Prostate gland (tissue), 2 donors: ENCODE measurements at regions not wholly inside any gene's neighbourhood (a gene's known extent, or its start where the extent isn't known, plus 50 kb on each side); places are given as distances from the start of the nearest gene placed in this dataset.
"Not testable (repeated sequence)": the region's sequence is repeated elsewhere in the genome, so short reads cannot be mapped to it uniquely, and the experiment has no call there.

ENCODE experiments used
- DNase-seq: peaks from one replicate; pipeline ENCODE4 v3.0.0-alpha.2; 2019; ENCODE audit warnings: low spot score
- H3K27ac ChIP-seq, 2 donors: fragments of 200-600 bp; sonication (generic); 2 replicates each; pipeline ENCODE4 v1.5.1; 2017 to 2019
- H3K27me3 ChIP-seq: fragments of 200-600 bp; sonication (generic); replicated peaks from 2 replicates; pipeline ENCODE4 v1.5.1; 2019; ENCODE audit not compliant: insufficient read depth
- H3K36me3 ChIP-seq, 2 donors: fragments of 200-600 bp; sonication (generic); 1 replicate in 1 of 2; 2 replicates in 1 of 2; pipeline versions ENCODE4 v1.5.1 to v1.8.1; 2017 to 2019
- H3K4me1 ChIP-seq: fragments of 200-600 bp; sonication (generic); replicated peaks from 2 replicates; pipeline ENCODE4 v1.5.1; 2019
- H3K4me3 ChIP-seq, 2 donors: fragments of 200-600 bp; sonication (generic); 2 replicates each; pipeline ENCODE4 v1.5.1; 2017 to 2019
- H3K9me3 ChIP-seq: fragments of 200-600 bp; sonication (generic); 2 replicates; pipeline ENCODE4 v1.5.1; 2017
- POLR2A ChIP-seq: fragments of 450-650 bp; IDR thresholded peaks from one replicate; pipeline ENCODE4 v1.6.1; 2016; ENCODE audit warnings: antibody characterized with exemption, mild to moderate bottlenecking
- POLR2AphosphoS5 ChIP-seq: sonication (generic); formaldehyde crosslinking; IDR thresholded peaks from one replicate; pipeline ENCODE4 v1.6.1; 2017; ENCODE audit warnings: antibody characterized with exemption
- WGBS: methylation state at CpG from one replicate; pipeline ENCODE4 v1.1.5; 2018; 5-methylcytosine and 5-hydroxymethylcytosine counted together
- intact Hi-C: fragments of 100-400 bp; cut with DNase I; formaldehyde crosslinking; loops from one replicate; pipeline ENCODE4 v1.14.2; 2022
- TF ChIP-seq, protein P1 (sequence below), 4 experiments: fragments of 200-600 bp in 2 of 4; fragments of 450-650 bp in 2 of 4; sonication (generic) in 2 of 4; IDR thresholded peaks; 1 replicate in 3 of 4; 2 replicates in 1 of 4; pipeline ENCODE4 v1.5.1; 2016 to 2019; ENCODE audit warnings: antibody characterized with exemption in 4 of 4, mild to moderate bottlenecking in 2 of 4, moderate library complexity in 2 of 4

DNA sequence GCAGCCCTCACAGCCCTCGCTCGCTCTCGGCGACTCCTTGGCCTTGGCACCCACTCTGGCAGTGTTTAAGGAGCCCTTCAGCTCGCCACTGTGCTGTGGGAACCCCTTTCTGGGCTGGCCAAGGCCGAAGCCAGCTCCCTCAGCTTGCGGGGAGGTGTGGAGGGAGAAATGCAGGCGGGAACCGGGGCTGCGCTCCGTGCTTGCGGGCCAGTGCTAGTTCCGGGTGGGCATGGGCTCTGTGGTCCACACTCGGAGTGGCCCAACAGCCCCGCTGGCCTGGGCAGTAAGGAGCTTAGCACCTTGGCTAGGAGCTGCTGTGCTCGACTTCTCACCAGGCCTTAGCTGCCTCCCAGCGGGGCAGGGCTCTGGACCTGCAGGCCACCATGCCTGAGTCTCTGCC, 192.6 kb downstream of the COX18 start:
- TF ChIP-seq POLR2A: no peak
- TF ChIP-seq, protein P1, sequence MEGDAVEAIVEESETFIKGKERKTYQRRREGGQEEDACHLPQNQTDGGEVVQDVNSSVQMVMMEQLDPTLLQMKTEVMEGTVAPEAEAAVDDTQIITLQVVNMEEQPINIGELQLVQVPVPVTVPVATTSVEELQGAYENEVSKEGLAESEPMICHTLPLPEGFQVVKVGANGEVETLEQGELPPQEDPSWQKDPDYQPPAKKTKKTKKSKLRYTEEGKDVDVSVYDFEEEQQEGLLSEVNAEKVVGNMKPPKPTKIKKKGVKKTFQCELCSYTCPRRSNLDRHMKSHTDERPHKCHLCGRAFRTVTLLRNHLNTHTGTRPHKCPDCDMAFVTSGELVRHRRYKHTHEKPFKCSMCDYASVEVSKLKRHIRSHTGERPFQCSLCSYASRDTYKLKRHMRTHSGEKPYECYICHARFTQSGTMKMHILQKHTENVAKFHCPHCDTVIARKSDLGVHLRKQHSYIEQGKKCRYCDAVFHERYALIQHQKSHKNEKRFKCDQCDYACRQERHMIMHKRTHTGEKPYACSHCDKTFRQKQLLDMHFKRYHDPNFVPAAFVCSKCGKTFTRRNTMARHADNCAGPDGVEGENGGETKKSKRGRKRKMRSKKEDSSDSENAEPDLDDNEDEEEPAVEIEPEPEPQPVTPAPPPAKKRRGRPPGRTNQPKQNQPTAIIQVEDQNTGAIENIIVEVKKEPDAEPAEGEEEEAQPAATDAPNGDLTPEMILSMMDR (IDR thresholded peaks at IDR 0.05): no peak
- TF ChIP-seq POLR2AphosphoS5: no peak
- Histone ChIP-seq H3K27me3 (no peaks in the 10 kb centered on the region), H3K9me3 (no peaks in the 10 kb centered on the region), H3K27ac (no peak overlapping the region), H3K36me3 (no peaks in the 10 kb centered on the region), H3K4me1 (no peaks in the 10 kb centered on the region), H3K4me3 (no peak overlapping the region)
- DNase-seq: no peak
- intact Hi-C loops: no loop called here
- 87% methylated on average over 17 of the region's 17 CpGs for WGBS

DNA sequence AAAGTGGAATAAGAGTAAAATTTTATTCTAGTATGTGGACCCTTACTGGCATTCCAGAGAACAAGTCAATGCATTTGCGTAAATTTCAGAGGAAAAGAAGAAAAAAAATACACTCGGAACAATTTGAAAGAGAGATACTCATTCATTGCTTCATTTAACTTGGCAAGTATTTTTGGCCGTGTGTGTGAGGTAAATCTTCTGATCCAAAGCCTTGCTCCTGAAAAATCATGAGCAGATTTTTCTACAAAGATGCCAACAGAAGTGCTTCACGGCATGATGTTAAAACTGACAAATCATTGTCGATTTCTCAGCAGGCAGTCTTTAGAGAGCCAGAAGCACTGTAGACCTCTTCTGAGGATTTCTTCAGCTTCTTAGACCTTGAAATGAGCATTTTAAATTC, 194.0 kb downstream of the COX18 start:
- Histone ChIP-seq H3K27ac (no peak overlapping the region), H3K27me3 (no peaks in the 10 kb centered on the region), H3K36me3 (no peaks in the 10 kb centered on the region), H3K4me3 (no peak overlapping the region), H3K9me3 (no peaks in the 10 kb centered on the region), H3K4me1 (no peaks in the 10 kb centered on the region)
- no peak for DNase-seq
- whole genome bisulfite sequencing: 74% methylated on average over 5 of the region's 5 CpGs
- intact Hi-C loops: no loop called here
- TF ChIP-seq POLR2A (no peak), POLR2AphosphoS5 (no peak)
- TF ChIP-seq, protein P1 (IDR thresholded peaks at IDR 0.05): no peak

DNA sequence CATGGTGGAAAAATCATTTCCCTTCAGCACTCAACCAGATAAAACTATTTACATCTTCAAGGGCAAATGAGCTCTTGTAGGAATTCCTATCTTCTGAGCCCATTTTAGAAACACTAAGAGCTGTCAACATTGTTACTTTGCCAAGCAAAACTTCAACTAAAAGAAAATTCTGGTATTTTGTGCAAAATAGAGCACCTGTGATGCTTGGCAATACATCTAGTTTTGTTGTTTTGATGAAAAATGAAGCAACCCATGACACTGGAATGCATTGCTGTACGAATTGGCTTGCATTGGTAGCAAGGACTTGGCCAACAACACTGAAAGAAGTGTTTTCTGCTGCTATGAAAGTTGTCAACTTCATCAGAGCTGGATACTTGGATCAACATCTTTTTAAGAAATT, 194.4 kb downstream of the COX18 start:
- Histone ChIP-seq H3K27me3 (no peaks in the 10 kb centered on the region), H3K36me3 (no peaks in the 10 kb centered on the region), H3K27ac (no peak overlapping the region), H3K9me3 (no peaks in the 10 kb centered on the region), H3K4me3 (no peak overlapping the region), H3K4me1 (no peaks in the 10 kb centered on the region)
- no peak for TF ChIP-seq POLR2A
- TF ChIP-seq, protein P1 (IDR thresholded peaks at IDR 0.05): no peak
- no peak for TF ChIP-seq POLR2AphosphoS5
- 32% methylated on average over 1 of the region's 1 CpG for WGBS
- intact Hi-C loops: no loop called here
- DNase-seq: no peak

DNA sequence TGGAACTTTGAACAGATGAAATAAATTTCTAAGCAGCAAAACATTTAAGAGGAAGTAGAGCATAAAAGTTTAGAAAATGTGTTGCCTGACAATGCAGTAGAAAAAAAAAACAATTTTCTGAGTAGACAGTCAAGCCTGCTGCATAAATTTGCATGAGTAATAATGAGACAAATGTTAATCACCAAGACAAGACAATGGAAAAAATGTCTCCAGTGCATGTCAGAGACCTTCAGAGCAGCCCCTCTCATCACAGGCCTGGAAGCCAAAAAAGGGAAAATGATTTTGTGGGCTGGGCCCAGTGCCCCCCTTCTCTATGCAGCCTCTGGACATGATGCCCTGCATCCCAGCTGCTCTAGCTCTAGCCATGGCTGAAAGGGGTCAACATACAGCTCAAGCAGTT, 204.6 kb downstream of the COX18 start:
- intact Hi-C loops: no loop called here
- H3K4me1 ChIP-seq: no peaks in the 10 kb centered on the region
- TF ChIP-seq POLR2AphosphoS5: no peak
- TF ChIP-seq, protein P1 (IDR thresholded peaks at IDR 0.05): no peak
- TF ChIP-seq POLR2A: no peak
- H3K27ac ChIP-seq: no peak overlapping the region
- no peak for DNase-seq
- no peak overlapping the region for H3K4me3 ChIP-seq
- no peaks in the 10 kb centered on the region for H3K36me3 ChIP-seq
- H3K9me3 ChIP-seq: no peaks in the 10 kb centered on the region
- no peaks in the 10 kb centered on the region for H3K27me3 ChIP-seq

DNA sequence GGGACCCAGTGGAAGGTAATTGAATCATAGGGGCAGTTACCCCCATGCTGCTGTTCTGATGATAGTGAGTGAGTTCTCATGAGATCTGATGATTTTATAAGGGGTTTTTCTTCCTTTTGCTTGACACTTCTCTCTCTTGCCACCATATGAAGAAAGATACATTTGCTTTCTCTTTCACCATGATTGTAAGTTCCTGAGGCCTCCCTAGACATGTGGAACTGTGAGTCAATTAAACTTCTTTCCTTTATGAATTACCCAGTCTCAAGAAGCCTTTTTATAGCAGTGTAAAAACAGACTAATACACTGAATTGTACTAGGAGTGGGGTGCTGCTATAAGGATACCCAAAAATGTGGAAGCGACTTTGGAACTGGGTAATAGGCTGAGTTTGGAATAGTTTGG, 205.2 kb downstream of the COX18 start:
- 97% methylated on average over 1 of the region's 1 CpG for WGBS
- DNase-seq, H3K27me3 ChIP-seq, H3K4me1 ChIP-seq, H3K9me3 ChIP-seq, H3K4me3 ChIP-seq, H3K27ac ChIP-seq, H3K36me3 ChIP-seq, intact Hi-C loops: not testable (repeated sequence)

DNA sequence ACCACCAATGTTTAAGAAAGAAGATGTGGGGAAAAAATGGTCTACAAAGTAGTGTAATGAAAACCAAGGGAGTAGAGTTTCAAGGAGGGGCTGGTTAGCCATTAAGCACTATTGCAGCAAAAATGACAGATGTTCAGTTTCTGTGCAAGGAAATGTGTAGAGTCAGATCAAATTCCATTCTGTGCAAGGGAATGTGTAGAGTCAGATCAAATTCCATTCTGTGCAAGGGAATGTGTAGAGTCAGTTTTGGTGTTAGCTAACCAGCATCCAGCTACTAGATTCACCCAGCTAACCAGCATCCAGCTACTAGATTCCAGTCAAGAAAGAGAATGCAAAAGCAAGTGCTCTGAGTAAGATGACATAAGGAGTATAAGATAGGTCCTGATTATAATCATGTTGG, 208.8 kb downstream of the COX18 start:
- intact Hi-C loops: no loop called here
- H3K4me3 ChIP-seq: no peak overlapping the region
- no peaks in the 10 kb centered on the region for H3K4me1 ChIP-seq
- no peak for TF ChIP-seq POLR2AphosphoS5
- TF ChIP-seq, protein P1 (IDR thresholded peaks at IDR 0.05): no peak
- no peak for TF ChIP-seq POLR2A
- H3K36me3 ChIP-seq: no peaks in the 10 kb centered on the region
- no peak overlapping the region for H3K27ac ChIP-seq
- no peak for DNase-seq
- no peaks in the 10 kb centered on the region for H3K9me3 ChIP-seq
- no peaks in the 10 kb centered on the region for H3K27me3 ChIP-seq
